Activated T-cell treated with anti-CD3 and anti-CD28 coated beads, Interleukin-2, amount 50 U/mL, for 72 hours (primary cell): ENCODE measurements at regions not wholly inside any gene's neighbourhood (a gene's known extent, or its start where the extent isn't known, plus 50 kb on each side); places are given as distances from the start of the nearest gene placed in this dataset.

Source experiments
- ATAC-seq, 2 donors: fragments of 150-1000 bp; cut with Tn5 transposase; replicated peaks in 1 of 2; 2 replicates each; pipeline ENCODE4 v1.10.0; 2021; ENCODE audit warnings: moderate library complexity in 2 of 2, mild to moderate bottlenecking in 1 of 2
- DNase-seq, 2 donors: peaks; one replicate each; pipeline ENCODE4 v3.0.0; 2021 to 2022; ENCODE audit warnings: mixed read lengths in 1 of 2
- H3K27ac Mint-ChIP-seq: one replicate; pipeline ENCODE4 v1.8.0; 2022; ENCODE audit warnings: mild to moderate bottlenecking, moderate library complexity, mixed read lengths
- H3K27me3 Mint-ChIP-seq: one replicate; pipeline ENCODE4 v1.8.0; 2022; ENCODE audit warnings: low read depth, mixed read lengths
- H3K36me3 Mint-ChIP-seq, 2 donors: one replicate each; pipeline ENCODE4 v1.8.0; 2022; ENCODE audit warnings: mixed read lengths in 2 of 2, mild to moderate bottlenecking in 1 of 2; ENCODE audit not compliant: insufficient read depth in 2 of 2
- H3K4me1 Mint-ChIP-seq: one replicate; pipeline ENCODE4 v1.8.0; 2022; ENCODE audit warnings: low read depth, mixed read lengths
- H3K4me3 Mint-ChIP-seq, 2 donors: one replicate each; pipeline ENCODE4 v1.8.0; 2022; ENCODE audit warnings: mild to moderate bottlenecking in 2 of 2, mixed read lengths in 2 of 2, moderate library complexity in 2 of 2
- H3K9me3 Mint-ChIP-seq, 2 donors: one replicate each; pipeline ENCODE4 v1.8.0; 2022; ENCODE audit warnings: mixed read lengths in 2 of 2

DNA sequence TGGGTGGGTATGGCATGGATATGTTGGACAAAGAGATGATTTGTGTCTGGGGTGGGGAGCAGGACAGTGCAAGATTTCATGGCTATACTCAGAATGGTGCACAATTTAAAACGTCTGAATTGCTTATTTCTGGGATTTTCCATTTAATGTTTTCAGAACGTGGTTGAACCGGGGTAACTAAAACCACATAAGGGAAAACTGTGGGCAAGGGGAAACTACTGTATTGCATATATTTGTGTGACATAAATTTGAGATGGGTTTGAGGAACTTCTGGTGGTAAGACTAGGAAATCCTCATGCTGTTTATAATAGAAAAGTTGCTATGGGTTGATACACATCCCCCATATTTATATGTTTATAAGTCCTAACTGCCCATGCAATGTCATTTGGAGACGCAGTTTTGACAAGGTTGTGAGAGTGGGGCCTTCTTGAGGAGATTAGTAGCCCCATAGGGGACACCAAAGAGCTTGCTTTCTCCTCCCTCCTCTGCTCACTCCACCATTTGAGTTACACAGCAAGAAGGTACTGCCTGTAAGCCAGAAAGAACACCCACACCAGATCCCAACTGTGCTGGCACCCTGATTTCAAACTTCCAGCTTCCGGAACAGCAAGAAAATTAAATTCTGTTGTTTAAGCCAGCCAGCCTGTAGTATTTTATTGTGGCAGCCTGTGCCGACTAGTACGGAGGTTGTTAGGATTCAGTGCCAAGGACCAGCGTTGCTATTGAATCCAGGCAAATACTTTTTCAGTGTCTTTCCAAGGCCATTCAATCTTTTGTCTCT lies 2118.9 kb downstream of the MAT2B start:
- Mint-ChIP-seq H3K4me3 (no peak overlapping the region), H3K4me1 (no peaks in the 10 kb centered on the region), H3K9me3 (peaks cover 11 to 12% of the 10 kb centered on the region in 2 donors), H3K27me3 (no peaks in the 10 kb centered on the region), H3K27ac (no peak overlapping the region), H3K36me3 (no peaks in the 10 kb centered on the region)
- no peak for DNase-seq
- ATAC-seq, result no peak

DNA sequence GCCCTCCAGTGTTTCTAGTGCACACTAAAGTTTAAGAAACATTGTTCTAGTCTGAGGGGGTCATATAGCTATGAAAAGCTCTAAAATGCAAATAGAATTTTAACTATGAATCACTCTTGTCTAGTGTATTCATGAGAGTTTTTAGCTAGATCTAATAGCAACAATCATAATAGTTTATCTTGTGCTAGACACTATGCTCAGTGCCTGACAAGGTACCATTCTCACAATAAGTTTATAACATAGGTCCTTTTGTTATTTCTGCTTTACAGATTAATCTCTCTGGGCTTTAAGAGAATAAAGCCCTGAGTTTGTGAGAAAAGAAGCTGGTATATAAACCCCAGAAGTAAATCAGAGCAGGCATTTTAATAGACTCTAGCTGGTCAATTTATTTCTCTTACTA lies 2120.7 kb downstream of the MAT2B start:
- no peaks in the 10 kb centered on the region for H3K27me3 Mint-ChIP-seq
- no peak overlapping the region for H3K27ac Mint-ChIP-seq
- H3K4me3 Mint-ChIP-seq, result no peak overlapping the region
- no peaks in the 10 kb centered on the region for H3K4me1 Mint-ChIP-seq
- ATAC-seq, result no peak
- H3K36me3 Mint-ChIP-seq, result no peaks in the 10 kb centered on the region
- H3K9me3 Mint-ChIP-seq, result peaks cover 8% of the 10 kb centered on the region in 2 donors
- DNase-seq, result no peak

DNA sequence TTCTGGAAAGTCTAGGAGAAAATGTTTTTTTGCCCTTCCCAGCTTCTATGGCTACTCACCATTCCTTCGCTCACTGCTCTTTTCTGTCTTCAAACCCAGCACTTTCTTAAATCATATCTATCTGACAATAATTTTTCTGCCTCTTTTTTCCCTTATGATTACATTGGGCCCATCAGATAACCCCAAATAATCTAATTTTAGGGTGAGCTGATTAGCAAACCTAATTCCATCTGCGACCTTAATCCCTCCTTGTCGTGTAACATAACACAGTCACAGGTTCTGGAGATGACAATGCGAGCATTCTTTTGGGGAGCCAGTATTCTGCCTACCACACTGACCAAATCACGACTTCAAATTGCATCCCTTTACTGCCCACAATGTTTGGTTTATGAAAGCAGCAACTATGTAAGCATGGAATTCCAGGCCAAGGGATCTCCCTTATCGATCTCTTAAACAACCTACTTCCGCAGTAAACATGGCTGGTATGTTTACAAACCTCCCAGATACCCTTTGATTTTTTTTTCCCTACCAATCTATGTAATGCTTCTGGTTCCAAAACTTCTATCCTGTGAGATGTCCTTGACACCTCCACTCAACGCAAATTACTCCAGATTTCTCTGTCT lies 2122.2 kb downstream of the MAT2B start:
- no peaks in the 10 kb centered on the region for H3K36me3 Mint-ChIP-seq
- H3K9me3 Mint-ChIP-seq, result peaks cover 8 to 9% of the 10 kb centered on the region in 2 donors
- H3K27me3 Mint-ChIP-seq, result no peaks in the 10 kb centered on the region
- H3K27ac Mint-ChIP-seq, result no peak overlapping the region
- DNase-seq (no peak), ATAC-seq (no peak)
- H3K4me1 Mint-ChIP-seq, result no peaks in the 10 kb centered on the region
- H3K4me3 Mint-ChIP-seq, result no peak overlapping the region

DNA sequence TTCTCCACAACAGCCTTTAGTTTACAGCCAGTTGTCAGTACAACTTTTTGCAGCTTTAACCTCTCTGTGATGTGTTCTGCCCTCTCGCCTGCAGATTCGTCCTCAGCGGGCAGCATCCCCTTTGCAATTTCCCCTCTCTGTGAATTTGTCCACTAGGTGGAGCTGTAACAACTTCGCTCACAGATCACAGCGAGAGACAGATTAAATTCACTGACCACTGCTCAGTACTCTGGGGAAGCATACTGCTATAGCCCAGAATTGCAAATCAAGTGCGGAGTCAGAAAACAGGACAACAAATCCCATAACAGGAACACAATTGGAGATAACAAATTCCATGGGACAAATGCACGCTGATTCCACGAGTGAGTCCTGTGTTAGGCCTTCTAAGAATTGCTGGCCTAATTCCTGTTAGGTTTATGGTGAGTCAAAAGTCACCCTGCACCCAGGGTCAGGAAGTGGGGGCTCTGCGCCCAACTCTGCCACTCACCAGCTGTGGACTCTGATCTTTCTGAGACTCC lies 2124.9 kb downstream of the MAT2B start:
- peak; percentile 2 to 12 for DNase-seq
- ATAC-seq, result no peak
- H3K27ac Mint-ChIP-seq, result no peak overlapping the region
- H3K36me3 Mint-ChIP-seq, result no peaks in the 10 kb centered on the region
- H3K4me1 Mint-ChIP-seq, result no peaks in the 10 kb centered on the region
- no peak overlapping the region for H3K4me3 Mint-ChIP-seq
- H3K27me3 Mint-ChIP-seq, result no peaks in the 10 kb centered on the region
- peaks cover 5 to 8% of the 10 kb centered on the region in 2 donors for H3K9me3 Mint-ChIP-seq

DNA sequence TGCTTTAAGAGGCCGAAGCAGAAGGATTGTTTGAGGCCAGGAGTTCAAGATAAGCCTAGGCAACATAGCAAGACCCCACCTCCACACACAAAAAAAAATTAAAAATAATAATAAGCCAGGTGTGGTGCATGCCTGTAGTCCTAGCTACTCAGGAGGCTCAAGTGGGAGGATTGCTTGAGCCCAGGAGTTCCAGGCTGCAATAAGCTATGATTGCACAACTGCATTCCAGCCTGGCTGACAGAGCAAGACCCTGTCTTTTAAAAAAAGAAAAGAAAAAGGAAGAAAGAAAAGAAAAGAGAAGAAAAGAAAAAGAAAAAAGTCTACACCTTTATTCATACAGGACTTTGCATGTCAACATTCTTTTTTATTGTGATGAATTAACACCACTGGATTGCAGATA lies 2125.8 kb downstream of the MAT2B start:
- no peaks in the 10 kb centered on the region for H3K27me3 Mint-ChIP-seq
- H3K36me3 Mint-ChIP-seq, result no peaks in the 10 kb centered on the region
- H3K4me3 Mint-ChIP-seq, result no peak overlapping the region
- no peak for DNase-seq
- no peak overlapping the region for H3K27ac Mint-ChIP-seq
- no peaks in the 10 kb centered on the region for H3K4me1 Mint-ChIP-seq
- peaks cover 5 to 8% of the 10 kb centered on the region in 2 donors for H3K9me3 Mint-ChIP-seq
- ATAC-seq, result no peak

DNA sequence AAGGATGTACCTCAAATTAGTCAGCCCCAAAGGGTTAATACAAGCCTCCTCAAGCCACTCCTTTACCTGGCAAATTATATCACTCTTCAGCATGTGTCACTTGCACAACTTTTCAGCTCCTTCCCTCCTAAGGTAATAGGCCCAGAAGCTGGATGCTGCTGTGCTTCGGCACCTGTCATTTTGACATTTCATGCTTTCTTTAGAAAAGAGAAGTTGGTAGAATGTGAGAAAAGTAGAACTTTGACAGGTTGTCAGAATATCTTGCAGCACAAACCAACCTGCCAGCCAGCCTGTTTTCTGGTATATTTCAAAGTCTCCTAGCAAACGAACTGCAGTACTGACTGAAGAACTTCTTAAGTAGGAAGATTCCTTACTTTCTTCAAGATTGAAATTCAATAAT lies 2136.9 kb downstream of the MAT2B start:
- H3K27me3 Mint-ChIP-seq, result no peaks in the 10 kb centered on the region
- no peak for DNase-seq
- H3K36me3 Mint-ChIP-seq, result peaks cover 0 to 5% of the 10 kb centered on the region in 2 donors
- H3K4me1 Mint-ChIP-seq, result no peaks in the 10 kb centered on the region
- no peak overlapping the region for H3K27ac Mint-ChIP-seq
- no peak overlapping the region for H3K4me3 Mint-ChIP-seq
- ATAC-seq, result no peak
- H3K9me3 Mint-ChIP-seq, result peaks cover 16 to 17% of the 10 kb centered on the region in 2 donors

DNA sequence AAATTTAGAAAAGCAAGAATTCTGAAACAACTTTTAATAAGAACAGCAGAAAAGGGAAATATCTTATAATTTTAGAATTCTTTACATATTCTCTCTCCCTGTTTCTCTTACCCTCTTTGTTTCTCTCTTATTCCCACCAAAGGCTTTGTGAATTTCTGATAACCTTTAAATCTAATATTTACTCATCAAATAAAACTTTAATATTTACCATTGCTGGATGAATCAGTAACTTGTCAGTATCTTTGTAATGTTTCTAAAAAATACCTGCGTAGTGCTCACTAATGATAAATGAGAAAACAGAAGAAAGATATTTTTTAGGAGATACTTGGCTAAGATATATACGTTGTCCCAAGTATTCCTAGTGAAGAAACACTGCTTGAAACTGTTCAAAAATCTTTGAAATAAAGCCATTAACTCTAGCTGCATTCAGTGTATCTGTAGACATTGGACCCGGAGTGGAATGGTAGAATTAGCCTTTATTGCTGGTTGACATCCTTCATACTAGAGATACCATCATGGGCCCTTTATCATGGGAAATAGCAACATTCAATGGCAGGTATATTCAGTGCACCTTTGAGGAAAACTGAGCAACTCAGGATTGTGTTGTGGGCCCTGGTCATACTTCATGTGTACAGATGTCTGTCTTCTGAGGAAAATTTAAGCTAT lies 2160.4 kb downstream of the MAT2B start:
- ATAC-seq (no peak), DNase-seq (no peak)
- Mint-ChIP-seq H3K27ac (no peak overlapping the region), H3K27me3 (no peaks in the 10 kb centered on the region), H3K36me3 (peaks cover 0 to 1% of the 10 kb centered on the region in 2 donors), H3K4me1 (no peaks in the 10 kb centered on the region), H3K4me3 (no peak overlapping the region), H3K9me3 (peaks cover 6 to 10% of the 10 kb centered on the region in 2 donors)

DNA sequence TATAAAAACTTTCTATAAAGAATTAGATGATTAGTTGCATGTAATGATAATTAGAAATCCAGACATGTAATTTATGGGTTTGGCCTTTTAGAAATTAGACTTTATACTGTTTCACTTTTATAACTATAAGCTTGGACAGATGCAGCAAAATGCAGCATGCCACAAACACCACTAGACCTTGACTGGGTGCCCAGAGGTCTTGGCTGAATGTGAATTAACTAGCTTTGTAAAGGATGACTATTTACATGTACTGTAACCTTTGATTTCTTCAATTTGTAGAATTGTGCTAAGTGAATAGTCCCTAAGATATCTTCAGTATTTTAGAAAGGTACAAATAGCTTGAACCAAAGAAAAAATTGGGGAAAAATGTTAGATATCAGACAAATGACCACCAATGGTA lies 2168.1 kb downstream of the MAT2B start:
- Mint-ChIP-seq H3K36me3 (no peaks in the 10 kb centered on the region), H3K4me3 (no peak overlapping the region), H3K4me1 (no peaks in the 10 kb centered on the region), H3K27me3 (no peaks in the 10 kb centered on the region), H3K9me3 (peaks cover 17 to 20% of the 10 kb centered on the region in 2 donors), H3K27ac (no peak overlapping the region)
- ATAC-seq, result no peak
- DNase-seq, result no peak

DNA sequence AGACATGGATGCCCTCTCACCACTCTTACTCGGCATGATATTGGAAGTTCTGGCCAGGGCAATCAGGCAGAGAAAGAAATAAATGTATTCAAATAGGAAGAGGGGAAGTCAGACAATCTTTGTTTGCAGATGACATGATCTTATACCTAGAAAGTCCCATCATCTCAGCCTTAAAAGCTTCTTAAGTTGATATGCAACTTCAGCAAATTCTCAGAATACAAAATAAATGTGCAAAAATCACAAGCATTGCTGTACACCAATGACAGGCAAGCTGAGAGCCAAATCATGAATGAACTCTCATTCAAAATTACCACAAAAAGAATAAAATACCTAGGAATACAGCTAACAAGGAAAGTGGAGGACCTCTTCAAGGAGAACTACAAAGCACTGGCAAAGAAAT lies 2190.4 kb downstream of the MAT2B start:
- Mint-ChIP-seq H3K9me3 (peaks cover 7 to 15% of the 10 kb centered on the region in 2 donors), H3K4me3 (no peak overlapping the region), H3K27ac (no peak overlapping the region), H3K4me1 (no peaks in the 10 kb centered on the region), H3K27me3 (no peaks in the 10 kb centered on the region), H3K36me3 (no peaks in the 10 kb centered on the region)
- ATAC-seq, result no peak
- DNase-seq, result no peak

DNA sequence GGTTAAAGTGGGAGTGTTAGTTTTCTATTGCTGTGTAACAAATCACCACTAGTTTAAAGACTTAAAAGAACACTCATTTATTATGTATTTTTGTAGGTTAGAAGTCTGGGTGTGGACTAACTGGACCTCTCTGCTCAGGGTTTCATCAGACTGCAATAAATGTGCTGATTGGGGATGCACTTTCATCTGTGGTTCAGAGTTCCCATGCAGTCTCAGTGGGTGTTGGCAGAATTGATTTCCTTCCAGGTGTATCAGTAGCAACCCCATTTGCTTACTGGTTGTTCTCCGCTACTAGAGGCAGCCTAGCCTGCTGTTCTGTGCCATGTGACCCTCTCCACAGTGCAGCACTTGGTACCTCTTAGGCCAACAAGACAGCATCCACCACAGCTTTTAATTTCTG lies 2200.5 kb downstream of the MAT2B start:
- no peak overlapping the region for H3K4me3 Mint-ChIP-seq
- no peaks in the 10 kb centered on the region for H3K4me1 Mint-ChIP-seq
- ATAC-seq, result no peak
- no peak overlapping the region for H3K27ac Mint-ChIP-seq
- no peaks in the 10 kb centered on the region for H3K36me3 Mint-ChIP-seq
- peaks cover 2 to 4% of the 10 kb centered on the region in 2 donors for H3K9me3 Mint-ChIP-seq
- no peaks in the 10 kb centered on the region for H3K27me3 Mint-ChIP-seq
- no peak for DNase-seq

DNA sequence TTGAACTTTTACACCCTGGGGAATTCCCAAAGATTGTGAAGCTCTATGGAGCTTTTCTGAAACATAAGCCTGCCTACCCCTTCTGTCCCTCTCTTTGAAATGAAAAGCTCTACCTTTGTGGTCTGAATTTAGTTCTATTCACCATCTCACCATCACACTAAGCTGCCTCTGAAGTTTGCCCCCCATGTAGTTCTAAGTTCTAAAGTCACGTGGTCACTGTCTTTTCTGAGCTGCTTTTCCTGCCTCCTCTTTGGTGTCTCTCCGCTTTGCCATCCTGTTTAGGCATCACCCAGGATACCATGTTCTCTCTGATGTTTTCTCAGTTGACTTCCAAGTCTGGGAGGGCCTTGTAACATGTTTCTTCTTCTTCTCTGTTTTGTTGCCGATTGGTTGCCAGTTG lies 2206.6 kb downstream of the MAT2B start:
- Mint-ChIP-seq H3K4me1 (no peaks in the 10 kb centered on the region), H3K9me3 (peaks cover 7 to 8% of the 10 kb centered on the region in 2 donors), H3K27me3 (no peaks in the 10 kb centered on the region), H3K27ac (no peak overlapping the region), H3K4me3 (no peak overlapping the region), H3K36me3 (no peaks in the 10 kb centered on the region)
- no peak for ATAC-seq
- DNase-seq, result no peak

DNA sequence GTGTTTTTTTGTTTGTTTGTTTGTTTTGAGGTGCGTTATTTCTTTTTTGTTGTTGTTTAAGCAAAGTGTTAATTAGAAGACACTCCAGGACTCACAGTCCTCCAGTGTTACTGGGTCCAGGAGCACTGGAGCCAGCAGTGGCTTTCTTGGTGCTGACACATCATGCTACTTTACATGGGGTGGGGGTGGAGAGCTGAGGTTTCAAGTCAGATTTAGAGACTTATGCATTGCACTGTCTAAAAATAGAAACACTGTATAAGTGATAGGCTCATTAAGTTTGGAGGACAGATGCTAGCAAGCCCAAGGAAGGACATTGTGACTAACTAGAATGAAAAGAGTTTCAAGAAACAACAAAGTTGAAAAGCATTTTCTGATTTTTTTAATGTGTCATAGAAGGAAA lies 2209.2 kb downstream of the MAT2B start:
- DNase-seq (no peak), ATAC-seq (no peak)
- H3K4me3 Mint-ChIP-seq, result no peak overlapping the region
- no peaks in the 10 kb centered on the region for H3K27me3 Mint-ChIP-seq
- peaks cover 0 to 3% of the 10 kb centered on the region in 2 donors for H3K36me3 Mint-ChIP-seq
- peaks cover 7 to 11% of the 10 kb centered on the region in 2 donors for H3K9me3 Mint-ChIP-seq
- H3K27ac Mint-ChIP-seq, result no peak overlapping the region
- H3K4me1 Mint-ChIP-seq, result no peaks in the 10 kb centered on the region

DNA sequence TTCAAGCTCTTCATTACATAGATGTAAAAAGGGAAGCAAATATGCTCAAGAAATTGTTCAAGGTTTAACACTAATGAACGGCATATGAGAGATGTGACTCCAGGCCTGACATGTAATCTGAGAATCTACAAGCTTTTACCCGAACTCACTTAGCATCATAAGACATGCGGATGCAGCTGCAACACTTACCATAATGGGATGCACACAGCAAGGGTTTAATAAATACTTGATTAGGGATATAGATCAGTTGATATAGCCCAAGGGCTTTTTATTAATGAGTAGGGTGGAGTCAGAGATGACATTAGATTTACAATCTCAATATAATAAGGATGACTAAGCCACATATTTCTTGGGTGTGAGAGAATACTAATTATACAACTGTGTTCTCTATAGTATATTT lies 2215.5 kb downstream of the MAT2B start:
- no peak for ATAC-seq
- no peak for DNase-seq
- Mint-ChIP-seq H3K4me3 (no peak overlapping the region), H3K27ac (no peak overlapping the region), H3K4me1 (no peaks in the 10 kb centered on the region), H3K36me3 (peaks cover 0 to 4% of the 10 kb centered on the region in 2 donors), H3K27me3 (no peaks in the 10 kb centered on the region), H3K9me3 (peaks cover 4 to 8% of the 10 kb centered on the region in 2 donors)
